Rectal smooth muscle tissue (tissue), 1 donor: ENCODE measurements at regions not wholly inside any gene's neighbourhood (a gene's known extent, or its start where the extent isn't known, plus 50 kb on each side); places are given as distances from the start of the nearest gene placed in this dataset.

Experiments
- H3K27ac ChIP-seq: one replicate; pipeline ENCODE4 v1.7.0; 2013; ENCODE audit warnings: low read depth, low read length, inconsistent platforms
- H3K27me3 ChIP-seq: one replicate; pipeline ENCODE4 v1.7.0; 2013; ENCODE audit warnings: low read length; ENCODE audit not compliant: control insufficient read depth, insufficient read depth
- H3K36me3 ChIP-seq: one replicate; pipeline ENCODE4 v1.7.0; 2013; ENCODE audit warnings: low read length; ENCODE audit not compliant: control insufficient read depth, insufficient read depth
- H3K4me1 ChIP-seq: one replicate; pipeline ENCODE4 v1.7.0; 2013; ENCODE audit warnings: low read length; ENCODE audit not compliant: control insufficient read depth, insufficient read depth
- H3K4me3 ChIP-seq: one replicate; pipeline ENCODE4 v1.7.0; 2013; ENCODE audit warnings: low read length
- H3K9ac ChIP-seq: one replicate; pipeline ENCODE4 v1.7.0; 2013; ENCODE audit warnings: low read length

DNA sequence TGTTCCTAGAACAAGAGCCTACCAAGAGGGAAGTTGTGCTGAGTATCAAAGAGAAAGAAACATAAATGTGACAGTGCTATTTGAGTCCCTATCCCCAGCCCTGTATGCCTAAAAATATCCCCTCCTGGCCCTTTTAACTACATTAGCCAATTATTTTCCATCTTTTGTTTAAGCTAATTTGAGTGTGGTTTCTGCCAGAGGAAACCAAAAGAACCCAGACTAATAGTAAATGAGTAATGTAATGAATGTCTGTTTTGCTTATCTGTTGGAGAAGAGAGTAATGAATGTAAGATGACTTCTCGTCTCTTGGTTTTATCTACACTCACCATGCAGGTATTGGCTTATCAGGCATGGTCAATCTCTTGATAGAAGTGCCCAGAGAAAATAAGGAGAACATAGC lies 134.4 kb upstream of the CDK1 start:
- no peak overlapping the region for H3K9ac ChIP-seq
- no peaks in the 10 kb centered on the region for H3K27me3 ChIP-seq
- H3K4me1 ChIP-seq, result no peaks in the 10 kb centered on the region
- H3K36me3 ChIP-seq, result no peaks in the 10 kb centered on the region
- H3K27ac ChIP-seq, result no peak overlapping the region
- H3K4me3 ChIP-seq, result no peak overlapping the region

DNA sequence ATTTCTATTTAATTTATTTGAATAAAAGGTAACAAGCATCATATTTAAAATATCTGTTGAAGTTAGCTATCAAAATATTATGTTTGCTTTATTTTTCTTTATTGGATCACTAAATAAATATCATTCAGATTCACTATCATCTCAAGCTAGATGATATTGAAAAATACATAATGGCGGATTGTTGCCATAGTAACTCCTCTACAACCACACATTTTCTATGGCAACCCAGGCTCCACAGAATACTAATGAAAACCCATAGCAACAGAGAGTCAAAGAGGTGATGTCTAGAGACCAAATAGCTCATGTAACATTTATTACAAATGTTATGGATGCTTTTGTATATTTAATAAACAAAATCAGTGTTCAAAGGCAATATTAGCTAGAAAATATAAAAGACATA lies 148.9 kb upstream of the CDK1 start:
- Histone ChIP-seq H3K9ac (no peak overlapping the region), H3K36me3 (no peaks in the 10 kb centered on the region), H3K27me3 (no peaks in the 10 kb centered on the region), H3K4me1 (no peaks in the 10 kb centered on the region), H3K4me3 (no peak overlapping the region), H3K27ac (no peak overlapping the region)

DNA sequence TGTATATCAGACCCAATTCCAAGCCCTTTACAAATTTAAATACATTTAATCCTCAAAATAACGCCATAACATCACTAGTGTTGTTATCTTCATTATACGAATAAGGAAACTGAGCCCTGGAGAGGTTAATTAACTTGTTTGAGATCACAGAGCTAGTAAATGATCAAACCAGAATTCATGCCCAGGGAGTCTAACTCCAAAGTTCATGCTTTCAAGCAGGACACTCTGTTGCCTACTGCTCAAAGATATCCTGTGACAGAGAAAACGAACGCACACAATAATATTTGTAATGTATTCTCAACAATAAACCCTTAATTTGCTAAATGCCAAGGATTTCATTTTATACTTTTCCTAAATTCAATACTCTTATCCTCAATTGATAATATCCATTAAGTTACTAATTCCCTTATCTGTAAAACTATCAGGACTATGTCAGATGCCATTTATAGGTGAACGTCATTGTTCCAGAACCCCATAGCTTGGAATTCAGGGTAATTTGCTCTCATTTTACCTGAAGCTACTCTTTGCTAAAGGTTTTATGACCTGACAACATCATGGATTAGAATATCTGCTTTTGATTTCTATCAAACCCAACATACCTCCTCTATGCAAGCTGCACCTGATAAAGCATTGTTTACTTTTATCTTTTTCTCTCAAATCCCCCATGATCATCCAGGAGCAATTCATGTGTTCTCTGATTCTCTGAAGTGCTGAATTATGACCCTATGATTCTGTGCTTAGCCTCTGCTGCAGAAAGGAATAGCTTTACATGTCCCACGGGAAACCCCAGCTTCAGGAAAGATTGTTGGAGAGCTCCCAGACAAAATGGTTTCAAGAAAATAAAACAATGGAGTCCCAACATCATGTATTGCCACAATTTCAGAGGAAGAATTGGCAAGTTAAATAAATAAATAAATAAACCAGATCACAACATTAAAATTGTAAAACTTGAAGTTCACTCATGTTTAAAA lies 150.2 kb upstream of the CDK1 start:
- no peaks in the 10 kb centered on the region for H3K4me1 ChIP-seq
- H3K4me3 ChIP-seq, result no peak overlapping the region
- no peaks in the 10 kb centered on the region for H3K27me3 ChIP-seq
- H3K9ac ChIP-seq, result no peak overlapping the region
- H3K36me3 ChIP-seq, result no peaks in the 10 kb centered on the region
- no peak overlapping the region for H3K27ac ChIP-seq

DNA sequence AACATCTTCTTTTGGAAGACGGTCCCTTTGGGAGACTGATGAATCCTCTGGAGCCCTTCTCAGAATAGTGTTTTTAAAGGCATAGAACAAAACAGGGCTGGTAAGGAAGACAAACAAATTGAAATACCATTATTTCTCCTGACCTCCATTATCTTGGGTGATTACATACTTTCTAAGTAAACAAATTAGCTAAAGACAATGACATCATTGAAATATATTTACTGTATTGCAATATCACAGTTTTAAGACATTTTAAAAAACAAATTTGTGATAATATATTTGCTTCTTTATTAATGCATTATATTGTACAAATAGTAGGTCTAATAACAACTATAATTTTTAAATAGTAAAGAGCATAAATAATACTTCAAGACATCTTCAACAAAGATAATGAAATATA lies 152.2 kb upstream of the CDK1 start:
- no peak overlapping the region for H3K27ac ChIP-seq
- H3K4me1 ChIP-seq, result no peaks in the 10 kb centered on the region
- H3K4me3 ChIP-seq, result no peak overlapping the region
- no peaks in the 10 kb centered on the region for H3K27me3 ChIP-seq
- H3K36me3 ChIP-seq, result no peaks in the 10 kb centered on the region
- H3K9ac ChIP-seq, result no peak overlapping the region

DNA sequence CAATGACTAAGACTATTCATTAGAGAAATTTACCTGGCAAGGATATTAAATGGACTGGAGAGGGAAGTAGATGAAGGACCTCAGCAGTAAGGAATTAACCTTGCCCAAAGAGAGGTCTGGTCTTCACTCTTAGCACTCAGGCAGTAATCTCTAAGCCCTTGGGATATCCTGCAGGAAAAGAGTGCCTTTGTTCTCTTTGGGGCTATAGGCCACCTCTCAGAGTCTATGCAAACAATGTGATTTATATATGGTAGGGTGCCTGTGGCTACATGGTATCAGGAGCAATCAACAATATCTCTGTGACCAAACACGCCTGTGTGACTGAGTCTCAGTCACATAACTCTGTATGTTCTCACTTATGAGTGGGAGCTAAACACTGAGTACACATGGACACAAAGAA lies 154.7 kb upstream of the CDK1 start:
- Histone ChIP-seq H3K27ac (no peak overlapping the region), H3K4me1 (no peaks in the 10 kb centered on the region), H3K27me3 (no peaks in the 10 kb centered on the region), H3K4me3 (no peak overlapping the region), H3K36me3 (no peaks in the 10 kb centered on the region), H3K9ac (no peak overlapping the region)

DNA sequence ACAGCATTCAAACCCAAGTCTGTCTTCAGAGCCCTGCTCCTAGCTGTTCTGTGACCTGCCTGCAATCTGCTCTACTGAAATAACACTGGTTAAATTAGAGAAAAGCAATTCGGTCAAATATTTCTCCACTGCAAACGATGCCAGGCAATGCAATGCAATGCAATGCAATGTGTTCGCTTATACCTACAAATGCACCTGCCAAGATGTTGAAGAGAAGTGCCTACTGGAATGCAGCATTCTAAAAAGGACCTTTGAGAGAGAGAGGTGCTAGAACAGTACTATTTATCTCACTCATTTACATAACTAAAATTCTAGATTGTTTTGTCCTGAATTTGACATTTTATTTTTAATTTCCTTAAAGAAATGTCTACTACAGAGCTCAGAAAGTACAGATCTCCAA lies 157.3 kb upstream of the CDK1 start:
- no peak overlapping the region for H3K4me3 ChIP-seq
- no peak overlapping the region for H3K9ac ChIP-seq
- no peaks in the 10 kb centered on the region for H3K27me3 ChIP-seq
- no peak overlapping the region for H3K27ac ChIP-seq
- H3K36me3 ChIP-seq, result no peaks in the 10 kb centered on the region
- H3K4me1 ChIP-seq, result no peaks in the 10 kb centered on the region

DNA sequence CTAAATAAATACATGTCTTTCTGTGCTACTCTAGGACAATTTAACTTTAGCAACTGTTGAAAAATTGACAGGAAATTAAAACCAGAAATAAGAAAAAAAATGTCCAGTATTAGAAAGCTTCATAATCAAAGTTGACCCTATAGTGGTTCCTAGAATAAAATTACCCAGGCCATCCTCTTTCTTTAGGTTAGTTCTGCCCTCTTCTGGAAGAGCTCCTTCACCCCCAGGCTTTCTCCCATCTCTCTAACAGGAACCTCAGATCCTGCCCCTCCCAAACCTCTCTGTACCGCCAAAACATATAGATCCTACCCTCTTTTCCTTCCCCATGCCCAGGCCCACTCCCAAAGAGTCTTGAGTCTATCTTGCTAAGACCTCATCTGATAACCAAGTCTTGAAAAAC lies 159.4 kb upstream of the CDK1 start:
- H3K9ac ChIP-seq, result no peak overlapping the region
- H3K27me3 ChIP-seq, result no peaks in the 10 kb centered on the region
- no peak overlapping the region for H3K27ac ChIP-seq
- no peaks in the 10 kb centered on the region for H3K4me1 ChIP-seq
- H3K36me3 ChIP-seq, result no peaks in the 10 kb centered on the region
- H3K4me3 ChIP-seq, result no peak overlapping the region

DNA sequence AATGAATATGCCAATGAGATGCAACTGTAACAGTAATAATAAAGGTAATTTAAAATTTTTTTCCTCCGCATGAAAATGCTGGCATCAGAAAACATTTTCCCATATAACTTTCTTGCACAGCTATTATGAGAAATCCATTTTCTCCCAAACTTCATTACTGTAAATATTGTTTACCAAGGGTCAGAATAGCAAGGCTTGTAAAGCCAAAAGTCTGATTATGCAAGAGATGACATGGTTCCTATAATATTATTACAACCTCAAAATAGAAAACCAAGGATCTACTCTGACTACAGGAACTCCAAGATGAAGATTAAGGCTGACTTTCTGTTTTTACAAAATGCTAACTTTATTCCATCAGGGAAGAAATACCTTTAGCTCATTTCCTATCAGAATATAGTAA lies 162.7 kb upstream of the CDK1 start:
- H3K27ac ChIP-seq, result no peak overlapping the region
- no peak overlapping the region for H3K4me3 ChIP-seq
- H3K9ac ChIP-seq, result no peak overlapping the region
- no peaks in the 10 kb centered on the region for H3K27me3 ChIP-seq
- no peaks in the 10 kb centered on the region for H3K36me3 ChIP-seq
- H3K4me1 ChIP-seq, result no peaks in the 10 kb centered on the region

DNA sequence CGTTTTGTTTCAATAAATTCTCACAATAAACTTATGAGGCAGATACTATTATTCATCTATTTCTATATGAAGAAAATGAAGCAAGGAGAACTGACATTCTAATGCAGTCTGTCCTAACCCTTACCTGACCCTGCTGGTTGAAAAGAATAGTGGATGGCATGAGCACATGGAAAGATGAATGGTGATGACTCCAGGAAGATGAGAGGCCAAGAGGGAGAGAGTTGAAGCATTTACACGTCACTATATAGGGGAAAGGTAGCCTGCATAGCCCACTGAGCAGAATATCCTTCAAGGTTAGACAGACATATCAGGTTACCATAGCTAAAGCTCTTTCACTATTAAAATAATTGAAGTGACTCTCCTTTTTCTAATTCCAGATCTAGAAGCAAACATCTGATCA lies 163.9 kb upstream of the CDK1 start:
- no peak overlapping the region for H3K27ac ChIP-seq
- no peaks in the 10 kb centered on the region for H3K36me3 ChIP-seq

DNA sequence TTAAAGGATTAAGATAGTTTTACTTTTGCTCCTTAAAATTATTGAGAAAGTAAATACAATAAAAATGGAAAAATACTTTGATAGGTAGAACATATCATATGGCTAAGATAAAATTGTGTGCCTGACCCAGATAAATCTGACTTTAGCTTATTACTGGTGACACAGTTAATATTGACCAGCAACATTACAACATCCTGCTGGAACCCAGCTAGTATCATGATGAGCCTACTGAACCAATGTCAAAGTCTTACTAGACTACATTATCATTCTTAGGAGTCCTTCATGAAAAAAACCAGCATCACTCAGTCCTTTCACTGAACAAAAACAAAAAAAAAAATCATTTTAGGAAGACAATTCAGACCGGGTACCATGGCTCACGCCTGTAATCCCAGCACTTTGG lies 164.8 kb upstream of the CDK1 start:
- Histone ChIP-seq H3K9ac (no peak overlapping the region), H3K4me1 (no peaks in the 10 kb centered on the region), H3K27ac (no peak overlapping the region), H3K27me3 (no peaks in the 10 kb centered on the region), H3K36me3 (no peaks in the 10 kb centered on the region), H3K4me3 (no peak overlapping the region)

More for the DNA sequence above, 163.9 kb upstream of the CDK1 start:
- Histone ChIP-seq H3K4me3 (no peak overlapping the region), H3K27me3 (no peaks in the 10 kb centered on the region), H3K9ac (no peak overlapping the region), H3K4me1 (no peaks in the 10 kb centered on the region)

DNA sequence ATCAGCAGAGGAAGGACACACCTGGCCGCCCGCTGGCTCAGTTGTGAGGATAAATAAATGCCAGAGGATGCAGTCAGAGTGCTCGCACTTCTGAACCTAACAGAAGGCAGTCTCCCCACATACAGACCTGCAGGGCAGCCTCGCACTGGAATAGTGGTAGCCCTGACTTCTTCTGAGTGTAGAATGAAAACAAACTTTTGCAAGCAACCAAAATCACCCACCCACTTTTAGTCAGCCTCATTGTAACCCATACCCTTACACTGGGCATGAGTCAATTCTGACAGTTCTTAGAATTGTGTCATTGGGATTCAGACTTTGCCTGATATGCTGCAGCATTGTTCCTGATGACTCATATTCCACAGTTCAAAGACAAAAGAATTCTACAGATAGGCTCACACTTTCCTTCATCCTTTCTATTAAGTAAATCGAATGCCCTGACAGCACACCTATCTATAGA lies 167.0 kb upstream of the CDK1 start:
- H3K27ac ChIP-seq, result no peak overlapping the region
- H3K4me1 ChIP-seq, result no peaks in the 10 kb centered on the region
- H3K4me3 ChIP-seq, result no peak overlapping the region
- H3K36me3 ChIP-seq, result no peaks in the 10 kb centered on the region
- H3K9ac ChIP-seq, result no peak overlapping the region
- H3K27me3 ChIP-seq, result no peaks in the 10 kb centered on the region

DNA sequence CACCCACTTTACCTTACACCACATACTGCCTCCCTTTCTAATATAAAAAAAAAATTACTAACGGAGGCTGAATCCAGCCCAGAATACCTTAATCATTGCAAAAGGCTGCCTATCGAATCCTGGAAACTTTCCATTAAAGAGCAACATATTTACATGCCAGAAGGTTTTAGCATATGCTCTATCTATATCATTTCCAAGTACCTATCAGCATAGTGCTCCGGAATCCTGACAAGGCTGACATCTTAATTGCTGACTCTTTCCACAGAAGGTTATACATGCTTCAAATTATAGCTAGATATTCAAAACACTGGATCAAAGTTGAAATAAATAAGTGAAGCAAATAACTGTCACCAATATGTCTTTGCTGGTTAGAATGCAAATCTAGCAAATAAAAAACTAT lies 170.9 kb upstream of the CDK1 start:
- Histone ChIP-seq H3K27me3 (no peaks in the 10 kb centered on the region), H3K4me1 (peaks cover 2% of the 10 kb centered on the region), H3K9ac (no peak overlapping the region), H3K36me3 (no peaks in the 10 kb centered on the region), H3K27ac (no peak overlapping the region), H3K4me3 (no peak overlapping the region)
